ENCODE measurements at regions not wholly inside any gene's neighbourhood (a gene's known extent, or its start where the extent isn't known, plus 50 kb on each side); places are given as distances from the start of the nearest gene placed in this dataset.

- Histone ChIP-seq H3K27me3 (ENCODE audit: insufficient read depth, low read length) (no peaks in the 10 kb centered on the region), H2AK5ac (ENCODE audit: insufficient read length, low read length) (no peak overlapping the region), H2BK5ac (ENCODE audit: insufficient read length, low read length) (no peak overlapping the region), H3K79me2 (ENCODE audit: insufficient read depth, low read length) (no peaks in the 10 kb centered on the region; the same call in 1 of the 2 replicates), H2BK15ac (ENCODE audit: low read depth, low read length) (no peak overlapping the region), H3K23me2 (ENCODE audit: insufficient read length, low read depth, low read length, poor library complexity, severe bottlenecking) (no peaks in the 10 kb centered on the region), H2BK20ac (ENCODE audit: low read depth, low read length, poor library complexity, severe bottlenecking) (no peak overlapping the region), H3T11ph (ENCODE audit: low read length) (no peak overlapping the region), H3K4me1 (ENCODE audit: insufficient read depth, low read length) (no peaks in the 10 kb centered on the region), H4K8ac (replicated peaks; ENCODE audit: insufficient read length, low read depth, low read length) (no peak overlapping the region), H3K9ac (ENCODE audit: extremely low read depth, insufficient read length, low read length) (no peak overlapping the region), H2AFZ (ENCODE audit: low read length) (no peak overlapping the region), H3K27ac (ENCODE audit: insufficient read length, low read depth, low read length) (no peak overlapping the region), H4K5ac (ENCODE audit: insufficient read length, low read depth, low read length) (no peak overlapping the region), H3K4ac (ENCODE audit: low read depth, low read length) (no peak overlapping the region), H3K4me2 (ENCODE audit: insufficient read depth, insufficient read length, low read length) (no peak overlapping the region), H3K18ac (ENCODE audit: insufficient read length, low read depth, low read length) (no peak overlapping the region), H3K79me1 (ENCODE audit: insufficient read depth, low read depth, low read length, poor library complexity, severe bottlenecking) (no peaks in the 10 kb centered on the region), H2BK12ac (ENCODE audit: insufficient read length, low read depth, low read length) (no peak overlapping the region), H3K56ac (ENCODE audit: insufficient read length, low read depth, low read length) (no peak overlapping the region), H3K9me3 (ENCODE audit: control insufficient read depth, low read depth, low read length) (no peaks in the 10 kb centered on the region), H4K20me1 (ENCODE audit: control insufficient read depth, insufficient read depth, insufficient read length) (no peaks in the 10 kb centered on the region), H2BK120ac (ENCODE audit: low read depth, low read length, poor library complexity, severe bottlenecking) (no peak overlapping the region), H4K91ac (ENCODE audit: insufficient read length, low read depth, low read length) (no peak overlapping the region), H3K14ac (ENCODE audit: insufficient read depth, low read length) (no peak overlapping the region), H3K23ac (ENCODE audit: insufficient read length, low read depth, low read length) (no peak overlapping the region)
- peaks cover 1 to 14% (median 12%) of the 10 kb centered on the region in 3 experiments; a peak in 6 of 7 replicates for H3K36me3 Mint-ChIP-seq (ENCODE audit: insufficient read depth in 1 of 3, low read depth in 3 of 3)
- peak overlapping the region; percentile 12 to 90 (median 79); a peak in 3 of 7 replicates for H3K27ac Mint-ChIP-seq
- H3K9me3 Mint-ChIP-seq, result no peaks in the 10 kb centered on the region
- no peak for TF ChIP-seq CTCF (conservative IDR thresholded peaks at IDR 0.05)
- H3K4me1 Mint-ChIP-seq, result peaks cover 24 to 36% of the 10 kb centered on the region in 2 experiments
- H3K4me3 Mint-ChIP-seq, result no peak overlapping the region
- H3K27me3 Mint-ChIP-seq (ENCODE audit: low read depth), result no peaks in the 10 kb centered on the region
- no peak for DNase-seq
- WGBS (ENCODE audit: extremely low coverage, insufficient read length, low lambda C conversion rate), result no CpG with 5 or more reads among the region's 6 CpGs
Measured at GRCh38 chr19:34306824-34307223, 52.5 kb downstream of the GARRE1 start.
